Fibroblast of lung (primary cell): ENCODE measurements at regions not wholly inside any gene's neighbourhood (a gene's known extent, or its start where the extent isn't known, plus 50 kb on each side); places are given as distances from the start of the nearest gene placed in this dataset.

Experiments
- DNase-seq, 2 donors: peaks; one replicate each; pipeline versions ENCODE4 v3.0.0 to v3.0.0-alpha.2; 2010; ENCODE audit warnings: low read depth in 2 of 2
- H2AFZ ChIP-seq: 2 replicates; pipeline ENCODE4 v1.5.1; 2012; ENCODE audit warnings: low read length, control low read depth, inconsistent platforms
- H3K27ac ChIP-seq: 2 replicates; pipeline ENCODE4 v1.5.1; 2011; ENCODE audit warnings: low read length, control low read depth; ENCODE audit not compliant: insufficient read depth
- H3K27me3 ChIP-seq: 2 replicates; pipeline ENCODE4 v1.5.1; 2011; ENCODE audit warnings: mild to moderate bottlenecking, low read length; ENCODE audit not compliant: control insufficient read depth, insufficient read depth
- H3K36me3 ChIP-seq: 2 replicates; pipeline ENCODE4 v1.5.1; 2011; ENCODE audit warnings: low read length; ENCODE audit not compliant: control insufficient read depth, insufficient read depth
- H3K4me1 ChIP-seq: 2 replicates; pipeline ENCODE4 v1.5.1; 2011; ENCODE audit warnings: low read length; ENCODE audit not compliant: control insufficient read depth, insufficient read depth; ENCODE audit errors: extremely low read depth
- H3K4me2 ChIP-seq: 2 replicates; pipeline ENCODE4 v1.5.1; 2011; ENCODE audit warnings: low read length, control low read depth; ENCODE audit not compliant: insufficient read depth; ENCODE audit errors: extremely low read depth
- H3K4me3 ChIP-seq, 4 experiments: fragments of 200-600 bp in 1 of 4; sonication (generic) in 1 of 4; replicated peaks in 1 of 4; 2 replicates each; pipeline ENCODE4 v1.5.1; 2011 to 2016; ENCODE audit warnings: low read length in 4 of 4, low read depth in 3 of 4, mild to moderate bottlenecking in 3 of 4, control low read depth in 2 of 4, inconsistent platforms in 1 of 4, mixed read lengths in 1 of 4; ENCODE audit not compliant: insufficient read depth in 1 of 4; ENCODE audit errors: control extremely low read depth in 1 of 4
- H3K79me2 ChIP-seq: 2 replicates; pipeline ENCODE4 v1.5.1; 2012; ENCODE audit warnings: mild to moderate bottlenecking, low read length, inconsistent platforms; ENCODE audit not compliant: control insufficient read depth, insufficient read depth
- H3K9ac ChIP-seq: 2 replicates; pipeline ENCODE4 v1.5.1; 2011; ENCODE audit warnings: mild to moderate bottlenecking, low read length, control low read depth; ENCODE audit not compliant: insufficient read depth
- H3K9me3 ChIP-seq: 2 replicates; pipeline ENCODE4 v1.5.1; 2012; ENCODE audit warnings: low read depth, low read length; ENCODE audit not compliant: control insufficient read depth, insufficient read depth
- H4K20me1 ChIP-seq: 2 replicates; pipeline ENCODE4 v1.5.1; 2011; ENCODE audit warnings: low read length; ENCODE audit not compliant: control insufficient read depth, insufficient read depth; ENCODE audit errors: extremely low read depth
- CTCF ChIP-seq, 2 donors: IDR thresholded peaks in 1 of 2; conservative IDR thresholded peaks in 1 of 2; 1 replicate in 1 of 2; 2 replicates in 1 of 2; pipeline ENCODE4 v1.5.1; 2011 to 2012; ENCODE audit warnings: low read length in 2 of 2, control low read depth in 1 of 2, inconsistent platforms in 1 of 2, low read depth in 1 of 2, mild to moderate bottlenecking in 1 of 2
- EZH2 ChIP-seq: IDR thresholded peaks from 2 replicates; pipeline ENCODE4 v1.5.1; 2012; ENCODE audit warnings: low read length, control low read depth, mild to moderate bottlenecking; ENCODE audit errors: missing control alignments

- no peaks in the 10 kb centered on the region for H3K36me3 ChIP-seq
- no peaks in the 10 kb centered on the region for H3K27me3 ChIP-seq
- H4K20me1 ChIP-seq: no peaks in the 10 kb centered on the region
- H3K79me2 ChIP-seq: no peaks in the 10 kb centered on the region
- no peak for TF ChIP-seq CTCF (conservative IDR thresholded peaks at IDR 0.05 in 1 of 2, IDR thresholded peaks at IDR 0.05 in 1 of 2; ENCODE audit: low read depth in 1 of 2, low read length in 2 of 2)
- TF ChIP-seq EZH2: no peak
- no peak overlapping the region for H2AFZ ChIP-seq
- no peaks in the 10 kb centered on the region for H3K4me1 ChIP-seq
- no peak overlapping the region for H3K4me3 ChIP-seq
- no peaks in the 10 kb centered on the region for H3K9me3 ChIP-seq
- no peak overlapping the region for H3K4me2 ChIP-seq
- no peak for DNase-seq
- H3K27ac ChIP-seq: no peak overlapping the region
- H3K9ac ChIP-seq: no peak overlapping the region
Observed at GRCh38 chr4:62243895-62244294, 1043.8 kb downstream of the ADGRL3 start.

DNA sequence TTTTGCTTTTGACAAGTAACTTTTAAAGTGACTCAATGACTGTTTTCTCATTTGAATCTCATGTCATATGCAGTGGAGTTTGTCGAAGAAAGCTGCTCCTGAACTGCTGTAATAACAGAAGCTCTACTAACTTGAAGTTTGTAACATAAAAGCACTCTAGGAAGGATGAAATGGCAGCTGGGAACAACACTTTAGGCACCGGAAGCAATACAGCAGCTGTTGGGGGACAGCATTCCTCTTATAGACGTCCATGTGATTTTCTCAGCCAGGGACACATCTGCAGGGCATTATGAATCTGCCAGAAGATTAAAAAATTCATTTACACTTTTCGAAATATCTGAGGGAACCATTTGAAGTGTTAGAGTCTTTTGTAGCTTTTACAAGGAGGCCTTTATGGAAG is 1035.8 kb downstream of the ADGRL3 start:
- H3K36me3 ChIP-seq: no peaks in the 10 kb centered on the region
- H3K4me2 ChIP-seq: no peak overlapping the region
- H3K4me1 ChIP-seq: no peaks in the 10 kb centered on the region
- no peaks in the 10 kb centered on the region for H4K20me1 ChIP-seq
- no peak overlapping the region for H3K27ac ChIP-seq
- no peak overlapping the region for H2AFZ ChIP-seq
- no peaks in the 10 kb centered on the region for H3K9me3 ChIP-seq
- H3K9ac ChIP-seq: no peak overlapping the region
- H3K4me3 ChIP-seq: no peak overlapping the region
- H3K27me3 ChIP-seq: no peaks in the 10 kb centered on the region
- no peaks in the 10 kb centered on the region for H3K79me2 ChIP-seq
- TF ChIP-seq EZH2: no peak
- no peak for TF ChIP-seq CTCF (conservative IDR thresholded peaks at IDR 0.05 in 1 of 2, IDR thresholded peaks at IDR 0.05 in 1 of 2; ENCODE audit: low read depth in 1 of 2, low read length in 2 of 2)
- DNase-seq: no peak

DNA sequence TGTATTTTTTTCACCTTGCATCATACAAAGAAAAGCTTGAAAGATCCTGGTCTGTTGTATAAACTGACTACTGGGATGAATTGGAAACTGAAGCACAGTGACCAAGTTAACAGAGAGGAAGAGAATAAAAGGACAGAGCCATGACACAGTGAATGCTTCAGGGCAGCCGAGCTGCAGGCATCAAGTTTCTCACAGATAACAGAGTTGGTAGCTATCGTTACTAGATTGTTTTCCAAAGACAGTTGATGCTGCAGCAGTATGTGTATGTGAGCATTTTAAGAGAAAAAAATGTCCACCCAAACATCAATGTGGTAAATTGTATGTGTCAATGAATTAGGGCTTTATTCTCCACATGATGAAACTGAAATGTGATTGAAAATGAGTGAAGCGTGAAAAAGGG is 1032.7 kb downstream of the ADGRL3 start:
- Histone ChIP-seq H3K9me3 (no peaks in the 10 kb centered on the region), H3K4me2 (no peak overlapping the region), H3K9ac (no peak overlapping the region), H3K36me3 (no peaks in the 10 kb centered on the region), H2AFZ (no peak overlapping the region), H3K4me1 (no peaks in the 10 kb centered on the region), H3K4me3 (no peak overlapping the region), H4K20me1 (no peaks in the 10 kb centered on the region), H3K27ac (no peak overlapping the region), H3K27me3 (no peaks in the 10 kb centered on the region), H3K79me2 (no peaks in the 10 kb centered on the region)
- DNase-seq: no peak
- TF ChIP-seq EZH2 (no peak), CTCF (conservative IDR thresholded peaks at IDR 0.05 in 1 of 2, IDR thresholded peaks at IDR 0.05 in 1 of 2; ENCODE audit: low read depth in 1 of 2, low read length in 2 of 2) (no peak)
